Epithelial cell of proximal tubule (primary cell): ENCODE measurements at regions not wholly inside any gene's neighbourhood (a gene's known extent, or its start where the extent isn't known, plus 50 kb on each side); places are given as distances from the start of the nearest gene placed in this dataset.

ENCODE experiments used
- DNase-seq: peaks from one replicate; pipeline ENCODE4 v3.0.0-alpha.2; 2011; ENCODE audit warnings: low read depth
- H3K4me3 ChIP-seq: 2 replicates; pipeline ENCODE4 v1.5.1; 2011; ENCODE audit warnings: low read depth, mild to moderate bottlenecking, low read length
- TF ChIP-seq, protein P1 (sequence below): conservative IDR thresholded peaks from 2 replicates; pipeline ENCODE4 v1.5.1; 2012; ENCODE audit warnings: low read depth, mild to moderate bottlenecking, low read length

DNA sequence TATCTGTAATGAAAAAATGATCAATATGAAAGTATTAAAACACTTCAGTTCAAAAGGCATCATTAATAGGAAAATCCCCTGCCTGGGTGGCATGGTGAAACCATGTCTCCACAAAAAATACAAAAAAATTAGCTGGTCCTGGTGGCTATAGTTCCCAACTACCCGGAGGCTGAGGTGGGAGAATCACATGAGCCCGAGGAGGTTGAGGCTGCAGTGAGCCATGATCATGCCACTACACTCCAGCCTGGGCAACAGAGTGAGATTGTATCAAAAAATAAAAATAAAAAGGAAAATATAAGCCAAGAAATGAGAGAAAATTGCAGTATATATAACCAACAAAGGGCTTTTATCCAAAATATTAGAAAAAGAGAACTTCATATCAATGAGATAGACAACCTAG is 71.6 kb upstream of the MYCN start:
- DNase-seq = no peak
- no peak overlapping the region for H3K4me3 ChIP-seq
- TF ChIP-seq, protein P1, sequence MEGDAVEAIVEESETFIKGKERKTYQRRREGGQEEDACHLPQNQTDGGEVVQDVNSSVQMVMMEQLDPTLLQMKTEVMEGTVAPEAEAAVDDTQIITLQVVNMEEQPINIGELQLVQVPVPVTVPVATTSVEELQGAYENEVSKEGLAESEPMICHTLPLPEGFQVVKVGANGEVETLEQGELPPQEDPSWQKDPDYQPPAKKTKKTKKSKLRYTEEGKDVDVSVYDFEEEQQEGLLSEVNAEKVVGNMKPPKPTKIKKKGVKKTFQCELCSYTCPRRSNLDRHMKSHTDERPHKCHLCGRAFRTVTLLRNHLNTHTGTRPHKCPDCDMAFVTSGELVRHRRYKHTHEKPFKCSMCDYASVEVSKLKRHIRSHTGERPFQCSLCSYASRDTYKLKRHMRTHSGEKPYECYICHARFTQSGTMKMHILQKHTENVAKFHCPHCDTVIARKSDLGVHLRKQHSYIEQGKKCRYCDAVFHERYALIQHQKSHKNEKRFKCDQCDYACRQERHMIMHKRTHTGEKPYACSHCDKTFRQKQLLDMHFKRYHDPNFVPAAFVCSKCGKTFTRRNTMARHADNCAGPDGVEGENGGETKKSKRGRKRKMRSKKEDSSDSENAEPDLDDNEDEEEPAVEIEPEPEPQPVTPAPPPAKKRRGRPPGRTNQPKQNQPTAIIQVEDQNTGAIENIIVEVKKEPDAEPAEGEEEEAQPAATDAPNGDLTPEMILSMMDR = no peak

DNA sequence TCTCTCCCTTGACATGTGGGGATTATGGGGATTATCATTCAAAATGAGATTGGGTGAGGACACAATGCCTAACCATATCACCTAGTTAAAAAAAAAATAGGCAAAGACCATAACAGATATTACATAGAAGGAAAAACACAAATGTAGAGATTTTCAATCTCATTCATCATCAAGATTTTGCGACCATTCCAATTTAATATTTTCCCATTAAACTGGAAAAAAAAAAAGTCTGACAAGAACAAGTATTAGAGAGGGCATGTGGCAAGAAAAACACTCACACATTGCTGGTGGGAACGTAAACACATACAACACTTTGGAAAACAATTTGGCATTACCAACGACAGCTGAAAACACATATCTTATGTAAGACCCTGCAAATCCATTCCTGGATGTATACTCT is 71.0 kb upstream of the MYCN start:
- DNase-seq = no peak
- TF ChIP-seq, protein P1 = no peak
- H3K4me3 ChIP-seq = no peak overlapping the region

DNA sequence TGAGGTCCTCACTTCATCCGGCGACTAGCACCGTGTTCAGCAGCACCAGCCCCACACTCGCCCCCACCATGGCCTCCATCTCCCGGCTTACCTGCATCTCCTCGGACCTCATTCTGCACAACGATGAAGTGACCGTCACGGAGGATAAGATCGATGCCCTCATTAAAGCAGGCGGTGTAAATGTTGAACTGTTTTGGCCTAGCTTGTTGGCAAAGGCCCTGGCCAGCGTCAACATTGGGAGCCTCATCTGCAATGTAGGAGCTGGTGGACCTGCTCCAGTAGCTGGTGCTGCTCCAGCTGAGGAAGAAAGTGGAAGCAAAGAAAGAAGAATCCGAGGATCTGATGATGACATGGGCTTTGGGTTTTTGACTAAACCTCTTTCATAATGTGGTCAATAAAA is 70.5 kb upstream of the MYCN start:
- no peak overlapping the region for H3K4me3 ChIP-seq
- TF ChIP-seq, protein P1 = no peak
- no peak for DNase-seq

DNA sequence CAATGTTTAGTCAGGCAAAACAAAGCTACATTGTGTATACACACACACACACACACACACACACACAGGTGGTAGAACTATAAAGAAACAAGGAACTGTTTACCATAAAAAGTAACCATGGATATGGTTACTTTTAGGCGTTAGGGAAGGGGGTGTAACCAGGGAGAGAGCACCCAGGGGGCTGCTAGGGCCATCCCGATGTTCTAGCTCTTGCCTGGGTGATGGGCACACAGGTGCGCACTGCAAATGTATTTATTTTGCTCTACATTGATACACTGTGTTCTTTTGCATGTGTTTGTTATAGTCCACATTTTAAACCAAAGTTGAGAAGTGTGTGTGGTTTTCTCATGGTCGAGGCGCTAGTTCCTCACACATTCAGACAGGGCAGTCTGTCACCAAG is 69.8 kb upstream of the MYCN start:
- TF ChIP-seq, protein P1 = no peak
- no peak overlapping the region for H3K4me3 ChIP-seq
- no peak for DNase-seq

DNA sequence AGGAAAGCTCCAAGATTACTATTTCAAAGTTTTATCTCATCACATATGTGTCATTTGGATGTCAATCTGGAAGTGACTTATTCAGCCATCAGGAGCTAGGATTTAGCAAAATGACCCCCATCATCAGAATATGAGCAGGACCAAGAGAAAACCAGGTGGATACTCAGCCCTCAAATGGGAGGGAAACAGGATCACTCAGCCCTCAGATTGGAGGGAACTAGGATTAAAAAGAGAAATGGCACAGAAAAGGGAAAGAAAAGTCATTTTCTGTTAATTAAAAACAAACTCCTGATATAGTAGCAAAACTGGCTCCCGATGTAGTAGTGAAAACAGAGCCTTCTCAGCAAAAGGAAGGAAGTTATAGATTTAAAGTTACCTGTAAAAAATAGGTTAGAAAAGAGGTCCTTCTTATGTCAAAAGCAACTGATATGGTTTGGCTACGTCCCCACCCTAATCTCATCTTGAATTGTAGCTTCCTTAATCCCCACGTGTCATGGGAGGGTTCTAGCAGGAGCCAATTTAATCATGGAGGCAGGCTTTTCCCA is 69.0 kb upstream of the MYCN start:
- DNase-seq = no peak
- no peak overlapping the region for H3K4me3 ChIP-seq
- TF ChIP-seq, protein P1 = no peak

DNA sequence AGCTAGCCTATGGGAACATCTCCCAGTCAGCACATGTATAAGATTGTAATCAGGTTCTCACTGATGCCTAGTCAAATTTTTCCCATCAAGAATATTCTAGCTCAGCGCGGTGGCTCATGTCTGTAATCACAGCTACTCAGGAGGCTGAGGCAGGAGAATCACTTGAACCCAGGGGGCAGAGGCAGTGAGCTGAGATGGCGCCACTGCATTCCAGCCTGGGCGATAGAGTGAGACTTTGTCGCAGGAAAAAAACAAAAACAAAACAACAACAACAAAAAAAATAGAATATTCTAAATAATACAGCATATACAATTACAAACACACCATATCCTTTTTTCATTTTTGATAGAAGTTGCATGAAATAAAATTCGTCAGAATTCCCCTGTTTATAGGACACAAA is 67.5 kb upstream of the MYCN start:
- DNase-seq = no peak
- TF ChIP-seq, protein P1 = no peak
- no peak overlapping the region for H3K4me3 ChIP-seq

DNA sequence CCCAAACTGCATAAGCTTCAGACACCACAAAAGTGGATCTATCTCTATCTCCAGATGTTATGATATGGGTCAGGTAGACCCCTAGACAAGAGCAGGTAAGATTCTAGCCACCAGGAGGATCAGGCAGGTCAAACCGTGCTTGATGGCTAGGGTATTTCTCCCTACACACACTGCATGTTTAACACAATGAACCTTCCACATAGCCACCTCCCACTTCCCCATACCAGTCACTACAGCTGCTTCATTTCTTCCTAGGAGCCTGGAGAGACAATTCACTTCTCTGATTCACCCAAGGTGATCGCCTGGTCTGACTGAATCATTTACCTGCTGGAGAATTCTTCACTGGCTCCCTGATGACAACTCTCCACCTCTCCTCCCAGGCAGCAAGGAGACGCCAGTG is 66.0 kb upstream of the MYCN start:
- DNase-seq = no peak
- TF ChIP-seq, protein P1 = no peak
- no peak overlapping the region for H3K4me3 ChIP-seq
